ENCODE measurements at regions not wholly inside any gene's neighbourhood (a gene's known extent, or its start where the extent isn't known, plus 50 kb on each side); places are given as distances from the start of the nearest gene placed in this dataset.

DNA sequence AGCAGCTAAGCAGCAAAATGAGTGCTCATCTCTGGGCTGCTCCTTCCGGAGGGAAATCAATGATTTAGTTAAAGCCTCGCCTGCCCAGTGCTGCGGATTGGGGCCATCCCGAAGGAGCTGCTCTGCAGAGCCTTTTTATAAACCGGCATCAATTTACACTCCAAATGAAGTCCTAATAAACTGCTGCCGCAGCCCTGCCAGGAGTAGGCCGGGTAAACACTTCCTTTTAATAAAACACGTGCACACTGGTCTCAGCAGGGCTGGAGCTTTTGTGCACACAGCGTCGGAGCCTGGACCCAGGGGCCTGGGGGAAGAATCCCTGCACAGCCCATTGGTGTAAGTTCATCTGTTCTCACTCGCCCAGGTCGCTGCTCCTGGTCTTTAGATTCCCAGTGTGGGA lies 79.6 kb upstream of the HS3ST2 start:
- TF ChIP-seq, protein P1, sequence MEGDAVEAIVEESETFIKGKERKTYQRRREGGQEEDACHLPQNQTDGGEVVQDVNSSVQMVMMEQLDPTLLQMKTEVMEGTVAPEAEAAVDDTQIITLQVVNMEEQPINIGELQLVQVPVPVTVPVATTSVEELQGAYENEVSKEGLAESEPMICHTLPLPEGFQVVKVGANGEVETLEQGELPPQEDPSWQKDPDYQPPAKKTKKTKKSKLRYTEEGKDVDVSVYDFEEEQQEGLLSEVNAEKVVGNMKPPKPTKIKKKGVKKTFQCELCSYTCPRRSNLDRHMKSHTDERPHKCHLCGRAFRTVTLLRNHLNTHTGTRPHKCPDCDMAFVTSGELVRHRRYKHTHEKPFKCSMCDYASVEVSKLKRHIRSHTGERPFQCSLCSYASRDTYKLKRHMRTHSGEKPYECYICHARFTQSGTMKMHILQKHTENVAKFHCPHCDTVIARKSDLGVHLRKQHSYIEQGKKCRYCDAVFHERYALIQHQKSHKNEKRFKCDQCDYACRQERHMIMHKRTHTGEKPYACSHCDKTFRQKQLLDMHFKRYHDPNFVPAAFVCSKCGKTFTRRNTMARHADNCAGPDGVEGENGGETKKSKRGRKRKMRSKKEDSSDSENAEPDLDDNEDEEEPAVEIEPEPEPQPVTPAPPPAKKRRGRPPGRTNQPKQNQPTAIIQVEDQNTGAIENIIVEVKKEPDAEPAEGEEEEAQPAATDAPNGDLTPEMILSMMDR (IDR thresholded peaks at IDR 0.05), result no peak
- no peak for TF ChIP-seq POLR2A (IDR thresholded peaks at IDR 0.05)
- TF ChIP-seq POLR2AphosphoS5 (IDR thresholded peaks at IDR 0.05), result no peak
- no peak for TF ChIP-seq EP300 (IDR thresholded peaks at IDR 0.05)

Measured in upper lobe of left lung (tissue), 4 donors.